Prostate gland (tissue), 2 donors: ENCODE measurements at regions not wholly inside any gene's neighbourhood (a gene's known extent, or its start where the extent isn't known, plus 50 kb on each side); places are given as distances from the start of the nearest gene placed in this dataset.

Experiments
- DNase-seq: peaks from one replicate; pipeline ENCODE4 v3.0.0-alpha.2; 2019; ENCODE audit warnings: low spot score
- H3K27ac ChIP-seq, 2 donors: fragments of 200-600 bp; sonication (generic); 2 replicates each; pipeline ENCODE4 v1.5.1; 2017 to 2019
- H3K27me3 ChIP-seq: fragments of 200-600 bp; sonication (generic); replicated peaks from 2 replicates; pipeline ENCODE4 v1.5.1; 2019; ENCODE audit not compliant: insufficient read depth
- H3K36me3 ChIP-seq, 2 donors: fragments of 200-600 bp; sonication (generic); 1 replicate in 1 of 2; 2 replicates in 1 of 2; pipeline versions ENCODE4 v1.5.1 to v1.8.1; 2017 to 2019
- H3K4me1 ChIP-seq: fragments of 200-600 bp; sonication (generic); replicated peaks from 2 replicates; pipeline ENCODE4 v1.5.1; 2019
- H3K4me3 ChIP-seq, 2 donors: fragments of 200-600 bp; sonication (generic); 2 replicates each; pipeline ENCODE4 v1.5.1; 2017 to 2019
- H3K9me3 ChIP-seq: fragments of 200-600 bp; sonication (generic); 2 replicates; pipeline ENCODE4 v1.5.1; 2017
- CTCF ChIP-seq, 4 experiments: fragments of 200-600 bp in 2 of 4; fragments of 450-650 bp in 2 of 4; sonication (generic) in 2 of 4; IDR thresholded peaks; 1 replicate in 3 of 4; 2 replicates in 1 of 4; pipeline ENCODE4 v1.5.1; 2016 to 2019; ENCODE audit warnings: antibody characterized with exemption in 4 of 4, mild to moderate bottlenecking in 2 of 4, moderate library complexity in 2 of 4
- POLR2A ChIP-seq: fragments of 450-650 bp; IDR thresholded peaks from one replicate; pipeline ENCODE4 v1.6.1; 2016; ENCODE audit warnings: antibody characterized with exemption, mild to moderate bottlenecking
- POLR2AphosphoS5 ChIP-seq: sonication (generic); formaldehyde crosslinking; IDR thresholded peaks from one replicate; pipeline ENCODE4 v1.6.1; 2017; ENCODE audit warnings: antibody characterized with exemption
- WGBS: methylation state at CpG from one replicate; pipeline ENCODE4 v1.1.5; 2018; 5-methylcytosine and 5-hydroxymethylcytosine counted together
- intact Hi-C: fragments of 100-400 bp; cut with DNase I; formaldehyde crosslinking; loops from one replicate; pipeline ENCODE4 v1.14.2; 2022

GRCh38 chr21:35932232-35932911 is 128.0 kb downstream of the SETD4 start:
- H3K27me3 ChIP-seq, result no peaks in the 10 kb centered on the region
- no peak for DNase-seq
- no peaks in the 10 kb centered on the region for H3K36me3 ChIP-seq
- no peak overlapping the region for H3K4me3 ChIP-seq
- no peaks in the 10 kb centered on the region for H3K4me1 ChIP-seq
- intact Hi-C loops, result no loop called here
- H3K9me3 ChIP-seq, result no peaks in the 10 kb centered on the region
- TF ChIP-seq POLR2AphosphoS5 (no peak), CTCF (IDR thresholded peaks at IDR 0.05) (no peak), POLR2A (no peak)
- WGBS, result 52% methylated on average over 11 of the region's 11 CpGs
- no peak overlapping the region for H3K27ac ChIP-seq

- no peak overlapping the region for H3K4me3 ChIP-seq
- TF ChIP-seq POLR2AphosphoS5, result no peak
- TF ChIP-seq POLR2A, result no peak
- no peak for TF ChIP-seq CTCF (IDR thresholded peaks at IDR 0.05)
- no peak overlapping the region for H3K27ac ChIP-seq
- no peaks in the 10 kb centered on the region for H3K4me1 ChIP-seq
- H3K27me3 ChIP-seq, result no peaks in the 10 kb centered on the region
- H3K36me3 ChIP-seq, result no peaks in the 10 kb centered on the region
- DNase-seq, result no peak
- WGBS, result 74% methylated on average over 6 of the region's 6 CpGs
- intact Hi-C loops, result no loop called here
- H3K9me3 ChIP-seq, result no peaks in the 10 kb centered on the region
Observed at GRCh38 chr21:35929901-35930300, 130.4 kb downstream of the SETD4 start.

GRCh38 chr21:35927262-35927661 is 133.1 kb downstream of the SETD4 start:
- 48% methylated on average over 7 of the region's 7 CpGs for WGBS

GRCh38 chr21:35926003-35926740 is 134.2 kb downstream of the SETD4 start:
- WGBS, result 76% methylated on average over 3 of the region's 3 CpGs
- intact Hi-C loops, result no loop called here
- TF ChIP-seq CTCF (IDR thresholded peaks at IDR 0.05) (no peak), POLR2A (no peak), POLR2AphosphoS5 (no peak)

More at GRCh38 chr21:35927262-35927661, 133.1 kb downstream of the SETD4 start:
- no peaks in the 10 kb centered on the region for H3K36me3 ChIP-seq
- TF ChIP-seq POLR2AphosphoS5, result no peak
- TF ChIP-seq CTCF (IDR thresholded peaks at IDR 0.05), result no peak
- no peak for TF ChIP-seq POLR2A
- DNase-seq, result no peak
- H3K27ac ChIP-seq, result no peak overlapping the region
- no peaks in the 10 kb centered on the region for H3K4me1 ChIP-seq
- H3K4me3 ChIP-seq, result no peak overlapping the region
- H3K9me3 ChIP-seq, result no peaks in the 10 kb centered on the region
- intact Hi-C loops, result no loop called here
- H3K27me3 ChIP-seq, result no peaks in the 10 kb centered on the region

GRCh38 chr21:35925497-35925896 is 134.8 kb downstream of the SETD4 start:
- H3K4me3 ChIP-seq, result no peak overlapping the region
- H3K9me3 ChIP-seq, result no peaks in the 10 kb centered on the region
- intact Hi-C loops, result no loop called here
- DNase-seq, result peak; percentile 20
- no peaks in the 10 kb centered on the region for H3K4me1 ChIP-seq
- TF ChIP-seq CTCF (IDR thresholded peaks at IDR 0.05) (no peak), POLR2A (no peak), POLR2AphosphoS5 (no peak)
- no peaks in the 10 kb centered on the region for H3K27me3 ChIP-seq
- 19% methylated on average over 6 of the region's 6 CpGs for WGBS
- no peak overlapping the region for H3K27ac ChIP-seq
- H3K36me3 ChIP-seq, result no peaks in the 10 kb centered on the region

More at GRCh38 chr21:35926003-35926740, 134.2 kb downstream of the SETD4 start:
- Histone ChIP-seq H3K9me3 (no peaks in the 10 kb centered on the region), H3K4me3 (no peak overlapping the region), H3K36me3 (no peaks in the 10 kb centered on the region), H3K27ac (no peak overlapping the region), H3K27me3 (no peaks in the 10 kb centered on the region), H3K4me1 (no peaks in the 10 kb centered on the region)
- no peak for DNase-seq
